MV-4-11 (cell line): ENCODE measurements at regions not wholly inside any gene's neighbourhood (a gene's known extent, or its start where the extent isn't known, plus 50 kb on each side); places are given as distances from the start of the nearest gene placed in this dataset.

Experiments
- DNase-seq: peaks from one replicate; lab custom pipeline; 2025; lab: John Stamatoyannopoulos, UW

- no peak for DNase-seq
These were observed 181.1 kb upstream of the UBL3 start for GRCh38 chr13:30031488-30031887.

- no peak for DNase-seq
These were observed 179.8 kb upstream of the UBL3 start for GRCh38 chr13:30030141-30030750.

GRCh38 chr13:30027569-30028455 lies 177.4 kb upstream of the UBL3 start:
- no peak for DNase-seq

- DNase-seq, result no peak
These were observed 176.5 kb upstream of the UBL3 start for GRCh38 chr13:30026909-30027308.

DNA sequence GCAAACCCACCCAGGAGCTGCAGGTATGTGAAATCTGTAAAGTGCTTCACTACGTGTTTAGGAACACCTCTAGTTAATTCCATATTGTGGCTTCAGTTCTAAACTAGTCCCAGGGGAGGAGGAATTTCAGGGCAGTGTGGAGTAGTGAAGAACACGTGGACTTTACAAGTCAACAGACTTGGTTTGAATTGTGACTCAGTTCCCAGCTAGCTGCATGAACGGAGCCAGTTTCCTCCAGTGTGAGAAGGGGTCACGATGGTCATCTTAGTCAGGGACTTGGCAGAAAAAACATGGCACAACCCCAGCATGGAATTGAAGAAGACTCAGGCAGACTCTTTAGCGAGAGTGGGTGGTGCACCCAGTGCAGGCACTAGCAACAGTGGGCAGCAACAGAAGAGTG lies 175.7 kb upstream of the UBL3 start:
- no peak for DNase-seq

- no peak for DNase-seq
These were observed 174.9 kb upstream of the UBL3 start for GRCh38 chr13:30025351-30025750.

GRCh38 chr13:30024125-30024865 lies 173.9 kb upstream of the UBL3 start:
- DNase-seq, result no peak

- peak; percentile 32 for DNase-seq
These were observed 172.9 kb upstream of the UBL3 start for GRCh38 chr13:30023196-30023895.

GRCh38 chr13:30022796-30023195 lies 172.4 kb upstream of the UBL3 start:
- DNase-seq, result no peak

GRCh38 chr13:30022256-30022655 lies 171.8 kb upstream of the UBL3 start:
- no peak for DNase-seq

DNA sequence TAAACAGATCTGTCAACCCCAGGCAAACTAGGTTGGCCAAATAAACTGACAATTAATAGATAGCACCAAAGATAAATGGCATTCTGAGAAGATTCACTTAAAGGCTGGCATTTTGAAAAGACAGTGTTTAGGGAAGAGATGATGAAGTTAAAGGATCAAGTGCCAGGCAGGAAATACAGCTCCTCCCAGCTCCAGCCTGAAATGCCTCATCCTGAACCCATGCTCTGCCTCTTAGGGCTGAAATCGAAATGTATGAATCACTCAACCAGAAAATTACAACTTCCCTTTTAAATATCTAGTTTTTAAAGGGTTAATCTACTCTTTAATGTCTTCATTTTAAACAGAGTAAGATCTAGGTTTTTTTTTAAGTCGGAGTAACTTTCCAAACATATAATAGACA lies 171.2 kb upstream of the UBL3 start:
- DNase-seq, result no peak

DNA sequence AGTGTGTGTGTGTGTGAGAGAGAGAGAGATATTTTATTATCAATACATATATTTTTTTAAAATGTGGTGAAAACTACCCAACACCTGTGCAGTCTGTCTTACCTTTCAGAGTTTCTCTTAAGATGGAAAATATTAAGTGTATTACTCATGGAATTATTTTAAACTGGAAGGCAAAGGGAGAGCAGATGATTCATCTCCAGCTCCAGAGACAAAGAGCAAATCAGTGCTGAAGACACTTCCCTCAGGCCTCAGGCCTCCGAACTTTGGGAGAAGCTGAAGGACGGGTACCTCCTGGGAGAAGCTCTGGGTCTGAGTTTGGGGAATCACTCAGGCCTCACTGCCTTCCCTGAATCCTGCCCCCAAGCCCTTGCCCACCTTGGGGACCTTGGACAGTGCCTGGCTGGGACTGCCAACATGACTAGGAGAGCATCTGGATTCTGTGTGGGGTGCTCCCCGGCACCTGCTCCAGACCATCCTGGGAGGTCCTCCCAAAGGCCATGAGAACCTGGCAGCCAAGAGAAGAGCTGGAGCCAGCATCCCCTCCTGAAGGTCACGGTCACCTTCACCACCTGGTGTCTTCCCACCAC lies 170.4 kb upstream of the UBL3 start:
- no peak for DNase-seq

- no peak for DNase-seq
These were observed 169.5 kb upstream of the UBL3 start for GRCh38 chr13:30019648-30020626.

DNA sequence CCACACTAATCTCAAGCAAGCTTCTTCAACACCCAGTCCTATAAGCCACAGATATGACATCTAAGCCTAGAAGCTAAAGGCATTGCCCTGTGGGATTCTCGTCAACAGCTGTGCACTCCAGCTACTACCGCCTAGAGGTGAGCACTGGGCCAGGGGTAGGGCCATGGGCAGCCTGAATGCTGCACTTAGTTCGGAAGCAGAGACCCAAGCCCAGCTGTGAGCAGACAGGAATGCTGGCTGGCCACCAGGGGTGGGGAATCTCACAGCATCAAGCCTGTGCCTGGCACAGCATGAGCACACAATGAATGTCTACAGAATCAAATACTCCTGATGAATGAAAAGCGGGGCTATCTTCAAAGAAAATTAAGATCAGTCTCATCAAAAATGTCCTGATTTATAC lies 167.5 kb upstream of the UBL3 start:
- DNase-seq, result no peak

DNA sequence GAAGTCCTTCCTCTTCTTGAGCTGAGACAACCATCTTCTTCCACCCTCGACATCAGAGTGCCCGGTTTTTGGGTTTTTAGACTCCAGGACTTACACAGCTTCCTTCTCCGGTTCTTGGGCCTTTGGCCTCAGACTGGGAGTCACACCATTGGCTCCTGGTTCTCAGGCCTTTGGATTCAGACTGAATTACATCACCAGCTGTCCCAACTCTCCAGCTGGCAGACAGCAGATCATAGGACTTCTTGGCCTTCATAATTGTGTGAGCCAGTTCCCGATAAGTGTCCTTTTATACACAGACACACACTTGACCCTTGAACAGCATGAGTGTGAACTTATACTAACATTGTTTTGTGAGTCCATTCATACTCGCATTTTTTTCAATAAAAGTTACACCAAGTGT lies 166.0 kb upstream of the UBL3 start:
- DNase-seq, result no peak

- DNase-seq, result no peak
These were observed 159.0 kb upstream of the UBL3 start for GRCh38 chr13:30009411-30009810.

GRCh38 chr13:30006246-30006645 lies 155.8 kb upstream of the UBL3 start:
- no peak for DNase-seq

GRCh38 chr13:30004204-30004603 lies 153.8 kb upstream of the UBL3 start:
- peak; percentile 66 for DNase-seq

GRCh38 chr13:30002577-30002976 lies 152.2 kb upstream of the UBL3 start:
- DNase-seq, result peak; percentile 70

GRCh38 chr13:30000370-30000765 lies 150.0 kb upstream of the UBL3 start:
- no peak for DNase-seq
